GM19455 (cell line): ENCODE measurements at regions not wholly inside any gene's neighbourhood (a gene's known extent, or its start where the extent isn't known, plus 50 kb on each side); places are given as distances from the start of the nearest gene placed in this dataset.

ENCODE experiments used
- ATAC-seq: cut with Tn5 transposase; IDR thresholded peaks from one replicate; pipeline ENCODE4 v1.9.1; 2021; ENCODE audit not compliant: unreplicated experiment

DNA sequence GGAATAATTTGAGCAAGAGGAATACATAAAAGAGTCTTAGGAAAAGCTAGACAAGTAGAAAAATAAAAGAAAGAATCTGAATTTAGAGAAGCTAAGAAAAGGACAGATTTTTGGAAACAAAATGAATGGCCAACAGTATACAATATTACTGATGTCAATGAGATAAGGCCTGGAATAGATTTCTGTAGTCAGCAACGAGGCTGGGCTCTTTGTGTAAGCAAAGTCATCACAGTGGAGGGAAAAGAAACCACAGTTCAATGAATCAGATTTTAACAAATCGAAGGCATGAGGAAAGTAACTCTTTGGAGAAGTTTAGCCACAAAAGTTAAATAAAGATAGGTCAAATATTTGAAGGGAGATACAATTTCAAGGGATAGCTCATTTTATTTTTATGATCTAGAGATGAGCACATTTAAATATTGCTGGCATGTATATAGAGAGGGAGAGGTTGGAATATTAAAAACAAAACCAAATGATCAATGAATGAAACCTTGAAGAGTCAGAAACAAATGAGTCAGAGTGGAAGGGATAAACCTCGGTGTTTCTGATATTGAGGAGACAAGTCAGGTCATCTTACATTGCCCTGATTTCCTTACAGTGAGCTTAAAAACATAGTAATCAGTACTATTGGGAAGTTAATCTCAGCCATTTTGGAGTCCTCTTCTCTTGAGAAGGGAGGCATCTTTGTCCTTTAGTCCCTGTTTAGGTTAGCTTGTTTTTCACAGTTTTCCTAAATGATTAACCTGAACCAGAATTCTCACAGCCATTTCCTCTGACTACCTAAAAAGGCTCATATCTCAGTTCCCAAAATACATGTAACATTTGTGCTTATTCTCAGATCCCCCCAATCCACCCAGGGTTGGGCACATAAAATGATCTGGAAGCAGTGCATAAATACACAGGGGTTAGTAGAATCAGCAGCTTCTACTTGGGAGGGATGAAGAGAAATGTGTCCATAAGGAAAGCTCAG lies 620.0 kb upstream of the B3GALT2 start:
- ATAC-seq = no peak

- ATAC-seq = no peak
Observed at GRCh38 chr1:193799948-193800690, 613.7 kb upstream of the B3GALT2 start.

- ATAC-seq = no peak
Observed at GRCh38 chr1:193799371-193799770, 613.0 kb upstream of the B3GALT2 start.

GRCh38 chr1:193794239-193794638 lies 607.8 kb upstream of the B3GALT2 start:
- ATAC-seq = no peak

- no peak for ATAC-seq
Observed at GRCh38 chr1:193791746-193792145, 605.3 kb upstream of the B3GALT2 start.

DNA sequence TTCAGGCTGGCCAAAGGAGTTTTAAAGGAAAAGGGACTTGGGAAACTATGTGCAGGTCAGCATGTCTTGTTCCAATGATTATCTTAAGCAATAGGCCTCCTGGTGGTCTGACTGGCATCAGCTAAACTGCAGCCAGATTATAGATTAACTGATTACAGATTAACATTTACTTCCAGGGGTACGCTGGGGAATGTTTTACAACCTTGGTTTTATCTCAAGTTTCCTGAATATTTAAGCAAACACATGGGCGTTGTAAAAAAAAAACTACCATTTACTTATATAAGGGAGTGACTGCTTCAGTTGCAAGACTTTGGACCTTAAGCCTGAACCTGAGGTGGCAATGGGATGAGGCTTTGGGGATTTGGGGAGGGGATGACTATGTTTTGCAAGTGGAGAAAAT lies 600.6 kb upstream of the B3GALT2 start:
- ATAC-seq = no peak

GRCh38 chr1:193785850-193786420 lies 599.5 kb upstream of the B3GALT2 start:
- ATAC-seq = no peak

- no peak for ATAC-seq
Observed at GRCh38 chr1:193774536-193775323, 588.3 kb upstream of the B3GALT2 start.

- no peak for ATAC-seq
Observed at GRCh38 chr1:193771596-193771995, 585.2 kb upstream of the B3GALT2 start.

- no peak for ATAC-seq
Observed at GRCh38 chr1:193769651-193770050, 583.2 kb upstream of the B3GALT2 start.

- no peak for ATAC-seq
Observed at GRCh38 chr1:193767886-193768285, 581.5 kb upstream of the B3GALT2 start.

- no peak for ATAC-seq
Observed at GRCh38 chr1:193766329-193766728, 579.9 kb upstream of the B3GALT2 start.

- ATAC-seq = no peak
Observed at GRCh38 chr1:193763266-193763665, 576.9 kb upstream of the B3GALT2 start.

DNA sequence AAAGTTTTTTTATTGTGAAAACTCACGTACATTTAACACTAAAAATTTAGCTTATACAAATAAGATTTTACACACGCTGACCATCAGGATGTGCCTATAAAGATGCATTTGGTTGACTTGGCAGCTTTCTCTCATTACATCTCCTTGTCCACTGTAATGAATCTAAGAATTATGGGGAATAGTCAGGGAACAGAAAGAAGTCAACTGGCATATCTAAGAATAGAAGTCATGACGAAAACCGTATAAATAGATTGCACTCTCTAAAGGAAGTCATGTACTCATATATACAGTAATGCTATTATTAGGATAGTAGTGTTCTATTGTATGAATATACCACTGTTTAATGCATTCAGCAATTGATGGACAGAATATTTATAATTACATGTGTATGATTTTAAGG lies 575.8 kb upstream of the B3GALT2 start:
- no peak for ATAC-seq

- no peak for ATAC-seq
Observed at GRCh38 chr1:193755441-193755840, 569.0 kb upstream of the B3GALT2 start.

DNA sequence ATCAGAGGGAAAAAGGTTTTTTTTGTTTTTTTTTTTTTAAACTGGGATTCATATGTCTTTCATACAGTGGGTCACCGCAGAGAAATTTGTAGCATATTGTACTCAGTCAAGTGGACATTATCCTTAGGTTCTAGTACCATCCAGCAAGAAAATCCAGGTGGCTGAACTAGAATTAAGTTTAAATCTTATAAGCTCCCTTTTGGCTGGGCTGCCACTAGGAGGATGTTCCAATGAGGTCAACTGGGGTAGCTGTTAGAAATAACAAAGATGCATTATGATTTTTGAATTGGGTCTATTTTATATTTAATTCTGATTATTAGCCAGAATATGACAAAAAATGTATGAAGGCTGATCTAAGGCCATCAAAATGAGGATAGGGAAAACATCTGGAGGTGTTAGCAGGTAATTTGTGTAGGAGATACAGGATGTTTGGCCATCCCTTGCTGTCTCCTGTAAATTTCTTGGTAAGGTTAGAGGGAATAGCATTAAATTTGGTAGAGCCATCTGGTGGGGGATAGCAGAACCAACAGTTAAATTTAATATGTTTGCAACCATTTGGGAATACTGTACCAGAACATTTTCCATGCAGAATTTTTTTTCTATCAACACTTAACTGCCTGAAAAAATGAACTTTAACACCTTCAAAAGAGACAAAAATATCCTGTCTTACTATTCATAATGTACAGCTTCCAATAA lies 568.5 kb upstream of the B3GALT2 start:
- ATAC-seq = no peak

DNA sequence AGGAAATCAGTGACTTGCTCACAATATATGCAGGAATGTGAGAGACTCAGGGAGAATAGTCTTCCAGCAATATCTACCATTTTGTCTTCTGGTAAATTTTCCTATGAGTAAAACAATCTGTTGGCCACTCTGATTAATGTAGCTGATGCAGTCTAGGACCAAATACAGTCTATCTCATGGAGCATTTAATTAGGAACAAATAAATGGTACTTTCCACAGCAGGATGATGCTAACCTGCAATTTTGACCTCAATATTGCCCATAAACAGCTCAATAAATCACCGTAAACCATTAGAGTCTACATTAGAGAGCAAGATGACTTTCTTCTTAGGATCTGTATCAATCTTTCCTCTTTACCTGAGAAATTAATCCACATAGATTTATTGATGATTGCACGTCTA lies 567.7 kb upstream of the B3GALT2 start:
- no peak for ATAC-seq

DNA sequence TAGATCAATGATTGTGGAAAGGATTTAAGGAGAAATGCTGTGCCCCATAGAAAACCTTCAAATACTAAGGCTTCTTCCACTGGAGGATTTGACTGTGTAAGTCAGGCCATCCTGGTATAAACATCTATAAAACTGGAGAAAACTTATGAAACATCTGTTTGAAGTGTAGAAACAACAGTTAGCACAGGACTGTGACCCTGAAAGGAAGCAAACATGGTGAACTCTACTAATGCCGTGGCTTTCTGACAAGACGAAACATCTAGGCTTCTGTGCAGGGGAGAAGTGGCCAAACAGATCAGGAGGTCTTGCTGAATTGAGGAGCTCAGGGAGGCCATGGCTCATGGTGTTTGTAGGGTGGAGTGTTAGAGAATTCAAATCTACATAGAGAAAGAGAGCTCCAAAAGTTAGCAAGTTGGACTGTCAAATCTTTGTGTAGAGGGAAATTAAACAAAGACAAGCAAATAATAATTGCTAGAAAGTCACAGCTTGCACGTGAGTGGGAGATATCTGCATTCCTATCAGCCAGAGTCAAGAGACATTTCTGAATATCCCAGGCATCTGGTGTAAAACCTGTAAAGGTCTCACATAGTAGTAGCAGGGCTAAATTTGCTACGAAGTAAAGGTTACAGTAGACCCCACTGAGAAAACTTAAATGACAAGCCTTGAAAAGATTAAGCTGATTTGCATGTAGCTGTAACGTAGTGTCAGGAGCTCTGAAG lies 566.8 kb upstream of the B3GALT2 start:
- no peak for ATAC-seq

- ATAC-seq = no peak
Observed at GRCh38 chr1:193749868-193750267, 563.5 kb upstream of the B3GALT2 start.

- ATAC-seq = no peak
Observed at GRCh38 chr1:193747579-193747978, 561.2 kb upstream of the B3GALT2 start.
